Hepatocyte (in vitro differentiated cells): ENCODE measurements at regions not wholly inside any gene's neighbourhood (a gene's known extent, or its start where the extent isn't known, plus 50 kb on each side); places are given as distances from the start of the nearest gene placed in this dataset.
"Not testable (repeated sequence)": the region's sequence is repeated elsewhere in the genome, so short reads cannot be mapped to it uniquely, and the experiment has no call there.

Experiments
- DNase-seq: peaks from one replicate; pipeline ENCODE4 v3.0.0-alpha.2; 2016; ENCODE audit warnings: low spot score
- H2AFZ ChIP-seq: fragments of 200-600 bp; sonication (generic); 2 replicates; pipeline ENCODE4 v1.6.0; 2016; ENCODE audit warnings: antibody characterized with exemption, mild to moderate bottlenecking
- H3K27ac ChIP-seq: fragments of 200-600 bp; sonication (generic); 2 replicates; pipeline ENCODE4 v1.5.1; 2016; ENCODE audit warnings: mild to moderate bottlenecking
- H3K27me3 ChIP-seq: fragments of 200-600 bp; sonication (generic); 2 replicates; pipeline ENCODE4 v1.6.1; 2016
- H3K36me3 ChIP-seq: fragments of 200-600 bp; sonication (generic); replicated peaks from 2 replicates; pipeline ENCODE4 v1.5.1; 2016; ENCODE audit warnings: low read depth; ENCODE audit not compliant: insufficient read depth
- H3K4me1 ChIP-seq: fragments of 200-600 bp; sonication (generic); 2 replicates; pipeline ENCODE4 v1.5.1; 2016; ENCODE audit warnings: mild to moderate bottlenecking, moderate library complexity; ENCODE audit not compliant: insufficient read depth
- H3K4me2 ChIP-seq: fragments of 200-600 bp; sonication (generic); 2 replicates; pipeline ENCODE4 v1.6.0; 2016
- H3K4me3 ChIP-seq: fragments of 200-600 bp; sonication (generic); 2 replicates; pipeline ENCODE4 v1.5.1; 2016; ENCODE audit warnings: mild to moderate bottlenecking
- H3K79me2 ChIP-seq: fragments of 200-600 bp; sonication (generic); 2 replicates; pipeline ENCODE4 v1.6.0; 2017; ENCODE audit warnings: mild to moderate bottlenecking
- H3K9me2 ChIP-seq: fragments of 200-600 bp; sonication (generic); replicated peaks from 2 replicates; pipeline ENCODE4 v1.6.0; 2017; ENCODE audit warnings: mild to moderate bottlenecking; ENCODE audit not compliant: insufficient read depth
- H3K9me3 ChIP-seq: fragments of 200-600 bp; sonication (generic); 2 replicates; pipeline ENCODE4 v1.5.1; 2016; ENCODE audit warnings: low read depth, mild to moderate bottlenecking
- H4K20me1 ChIP-seq: fragments of 200-600 bp; sonication (generic); 2 replicates; pipeline ENCODE4 v1.6.0; 2016; ENCODE audit warnings: mild to moderate bottlenecking; ENCODE audit not compliant: insufficient read depth, poor library complexity, severe bottlenecking
- CTCF ChIP-seq: fragments of 200-600 bp; sonication (generic); IDR thresholded peaks from 2 replicates; pipeline ENCODE4 v1.5.1; 2016; ENCODE audit warnings: antibody characterized with exemption, mild to moderate bottlenecking; ENCODE audit not compliant: poor library complexity
- EZH2 ChIP-seq: fragments of 200-600 bp; sonication (generic); IDR thresholded peaks from 2 replicates; pipeline ENCODE4 v1.6.1; 2016; ENCODE audit warnings: antibody characterized with exemption, mild to moderate bottlenecking, borderline replicate concordance
- EZH2phosphoT487 ChIP-seq: fragments of 200-600 bp; sonication (generic); IDR thresholded peaks from one replicate; pipeline ENCODE4 v1.6.1; 2018; ENCODE audit warnings: antibody characterized with exemption, mild to moderate bottlenecking, low read depth, moderate library complexity; ENCODE audit not compliant: unreplicated experiment, severe bottlenecking
- WGBS: methylation state at CpG from one replicate; pipeline ENCODE4 v1.1.6; 2016; ENCODE audit warnings: low lambda C conversion rate; ENCODE audit errors: missing lambda C conversion rate; 5-methylcytosine and 5-hydroxymethylcytosine counted together

- Histone ChIP-seq H3K4me1 (peaks cover 19% of the 10 kb centered on the region), H3K27me3 (no peaks in the 10 kb centered on the region), H4K20me1 (no peaks in the 10 kb centered on the region), H3K4me2 (no peak overlapping the region), H2AFZ (no peak overlapping the region), H3K36me3 (no peaks in the 10 kb centered on the region), H3K79me2 (no peaks in the 10 kb centered on the region), H3K9me3 (no peaks in the 10 kb centered on the region), H3K9me2 (no peaks in the 10 kb centered on the region), H3K4me3 (no peak overlapping the region), H3K27ac (no peak overlapping the region)
- no peak for TF ChIP-seq EZH2
- no peak for TF ChIP-seq CTCF
- no peak for TF ChIP-seq EZH2phosphoT487
- DNase-seq: no peak
- WGBS: 68% methylated on average over 23 of the region's 33 CpGs
Observed at GRCh38 chr9:136603901-136604814, 58.3 kb upstream of the NOTCH1 start.

GRCh38 chr9:136603216-136603615 lies 57.4 kb upstream of the NOTCH1 start:
- Histone ChIP-seq H4K20me1 (no peaks in the 10 kb centered on the region), H3K4me3 (no peak overlapping the region), H3K4me1 (peaks cover 19% of the 10 kb centered on the region), H3K9me2 (no peaks in the 10 kb centered on the region), H3K9me3 (no peaks in the 10 kb centered on the region), H3K27me3 (no peaks in the 10 kb centered on the region), H2AFZ (no peak overlapping the region), H3K79me2 (no peaks in the 10 kb centered on the region), H3K27ac (no peak overlapping the region), H3K4me2 (no peak overlapping the region), H3K36me3 (no peaks in the 10 kb centered on the region)
- no peak for DNase-seq
- 79% methylated on average over 12 of the region's 12 CpGs for WGBS
- TF ChIP-seq CTCF (no peak), EZH2phosphoT487 (no peak), EZH2 (no peak)

GRCh38 chr9:136602193-136602885 lies 56.5 kb upstream of the NOTCH1 start:
- H3K4me3 ChIP-seq: no peak overlapping the region
- no peak for DNase-seq
- peaks cover 21% of the 10 kb centered on the region for H3K4me1 ChIP-seq
- H3K79me2 ChIP-seq: no peaks in the 10 kb centered on the region
- H3K36me3 ChIP-seq: no peaks in the 10 kb centered on the region
- H3K4me2 ChIP-seq: no peak overlapping the region
- H2AFZ ChIP-seq: no peak overlapping the region
- no peaks in the 10 kb centered on the region for H3K27me3 ChIP-seq
- no peaks in the 10 kb centered on the region for H4K20me1 ChIP-seq
- WGBS: 71% methylated on average over 19 of the region's 28 CpGs
- H3K27ac ChIP-seq: no peak overlapping the region
- no peak for TF ChIP-seq CTCF
- no peak for TF ChIP-seq EZH2
- TF ChIP-seq EZH2phosphoT487: no peak
- no peaks in the 10 kb centered on the region for H3K9me3 ChIP-seq
- no peaks in the 10 kb centered on the region for H3K9me2 ChIP-seq

- peaks cover 20% of the 10 kb centered on the region for H3K4me1 ChIP-seq
Observed at GRCh38 chr9:136601250-136601973, 55.6 kb upstream of the NOTCH1 start.

More at GRCh38 chr9:136601250-136601973, 55.6 kb upstream of the NOTCH1 start:
- not testable (repeated sequence) for H3K4me2 ChIP-seq, DNase-seq, H3K27ac ChIP-seq, H3K79me2 ChIP-seq, H3K27me3 ChIP-seq, H4K20me1 ChIP-seq, H3K9me3 ChIP-seq, H3K4me3 ChIP-seq, H3K9me2 ChIP-seq, H3K36me3 ChIP-seq, H2AFZ ChIP-seq
- 96% methylated on average over 19 of the region's 31 CpGs for whole genome bisulfite sequencing
